Small intestine (tissue), 7 donors: ENCODE measurements at regions not wholly inside any gene's neighbourhood (a gene's known extent, or its start where the extent isn't known, plus 50 kb on each side); places are given as distances from the start of the nearest gene placed in this dataset.

Experiments
- DNase-seq, 2 donors: peaks; one replicate each; pipeline versions ENCODE4 v3.0.0 to v3.0.0-alpha.2; 2013
- FAIRE-seq: peaks from 2 replicates; lab custom pipeline; 2012; peaks lifted over from hg19 to GRCh38; lab: Jason Lieb, UNC
- H3K27ac ChIP-seq, 3 donors: one replicate each; pipeline ENCODE4 v1.5.1; 2013; ENCODE audit warnings: low read length in 2 of 3, mild to moderate bottlenecking in 2 of 3, control low read depth in 1 of 3, inconsistent platforms in 1 of 3, low read depth in 1 of 3, moderate library complexity in 1 of 3
- H3K27me3 ChIP-seq, 3 donors: one replicate each; pipeline ENCODE4 v1.6.1; 2013; ENCODE audit warnings: low read length in 3 of 3, inconsistent platforms in 1 of 3; ENCODE audit not compliant: control insufficient read depth in 3 of 3, insufficient read depth in 3 of 3
- H3K36me3 ChIP-seq, 3 donors: one replicate each; pipeline ENCODE4 v1.6.1; 2013; ENCODE audit warnings: low read length in 3 of 3, inconsistent platforms in 1 of 3, low read depth in 1 of 3, mild to moderate bottlenecking in 1 of 3, moderate library complexity in 1 of 3; ENCODE audit not compliant: control insufficient read depth in 3 of 3, insufficient read depth in 2 of 3
- H3K4me1 ChIP-seq, 3 donors: one replicate each; pipeline ENCODE4 v1.6.1; 2013; ENCODE audit warnings: low read length in 2 of 3, inconsistent platforms in 1 of 3, low read depth in 1 of 3, mild to moderate bottlenecking in 1 of 3, moderate library complexity in 1 of 3; ENCODE audit not compliant: control insufficient read depth in 3 of 3, insufficient read depth in 2 of 3
- H3K4me3 ChIP-seq, 3 donors: one replicate each; pipeline ENCODE4 v1.5.1; 2013; ENCODE audit warnings: low read length in 3 of 3, control low read depth in 1 of 3, inconsistent platforms in 1 of 3, low read depth in 1 of 3, mild to moderate bottlenecking in 1 of 3, moderate library complexity in 1 of 3
- H3K9me3 ChIP-seq, 2 donors: one replicate each; pipeline ENCODE4 v1.6.1; 2013; ENCODE audit warnings: low read depth in 1 of 2, low read length in 1 of 2; ENCODE audit not compliant: control insufficient read depth in 2 of 2, insufficient read depth in 1 of 2
- WGBS, 3 donors: extraction: QIAGEN DNeasy Blood & Tissue Kit; methylation state at CpG; one replicate each; pipeline ENCODE4 v1.1.7; 2013; 5-methylcytosine and 5-hydroxymethylcytosine counted together
- donor health status: healthy with polysubstance abuse.
- donor health status: control.
- donor health status: control.
- donor health status: Bipolar disorder and iron deficiency.
- donor health status: healthy.

DNA sequence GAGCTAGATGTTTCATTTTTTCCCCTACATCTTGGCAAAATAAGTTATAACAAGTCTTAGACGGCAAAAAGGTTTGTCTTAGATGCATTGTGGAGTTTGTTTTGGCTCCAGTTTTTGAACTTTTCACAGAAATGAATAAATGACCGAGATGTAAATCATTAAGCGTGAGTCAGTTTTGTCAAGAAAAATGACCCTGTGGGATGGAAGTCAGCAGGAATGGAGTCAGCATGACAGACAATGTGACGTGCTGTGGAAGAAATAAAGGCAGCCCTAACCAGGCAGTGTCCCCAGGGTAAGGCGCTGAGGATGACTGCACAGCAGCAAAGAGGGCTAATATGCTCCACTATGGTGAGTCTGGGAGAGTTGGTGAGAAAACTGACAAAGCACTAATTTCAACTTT is 163.2 kb downstream of the NOC3L start:
- WGBS, 3 donors: 55 to 73% (median 62%) methylated on average over 5 of the region's 5 CpGs
- FAIRE-seq (no peak), DNase-seq (no peak)
- H3K9me3 ChIP-seq: peaks cover 0 to 5% of the 10 kb centered on the region in 2 donors
- H3K27me3 ChIP-seq: no peaks in the 10 kb centered on the region
- no peak overlapping the region for H3K4me3 ChIP-seq
- peaks cover 0 to 2% (median 0%) of the 10 kb centered on the region in 3 donors for H3K36me3 ChIP-seq
- H3K27ac ChIP-seq: no peak overlapping the region
- H3K4me1 ChIP-seq: peaks cover 0 to 2% (median 0%) of the 10 kb centered on the region in 3 donors

DNA sequence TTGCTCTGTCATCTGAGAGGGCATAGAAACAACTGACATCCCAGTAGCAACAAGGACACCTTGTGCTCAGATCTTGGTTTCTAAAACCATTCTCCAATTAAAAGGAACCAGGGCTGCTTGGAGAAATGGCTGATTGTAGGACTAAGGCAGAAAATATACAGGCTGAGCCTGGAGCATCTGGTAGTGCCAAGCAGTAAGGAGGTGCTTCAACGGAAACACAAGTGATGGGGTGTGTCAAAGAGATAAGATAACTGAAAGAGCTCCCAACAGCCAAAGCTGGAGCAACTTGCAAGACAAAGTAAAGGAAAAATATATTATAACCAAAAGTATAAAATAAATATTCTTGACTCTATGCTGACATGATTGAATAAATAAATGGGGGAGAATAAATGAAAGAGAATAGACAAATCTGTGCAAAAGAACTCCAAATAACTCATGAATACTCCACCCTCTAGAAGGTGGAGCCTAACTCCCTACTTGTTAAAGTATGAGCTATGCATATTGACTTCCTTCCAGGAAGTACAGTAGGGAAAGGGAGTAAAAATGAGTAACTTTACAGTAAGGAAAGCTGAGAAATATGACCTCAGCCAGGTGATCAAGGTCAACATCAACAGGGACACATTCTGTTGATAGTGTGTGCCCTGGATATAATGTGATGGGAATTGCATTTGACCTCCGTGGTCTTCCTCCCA is 162.4 kb downstream of the NOC3L start:
- Histone ChIP-seq H3K4me3 (no peak overlapping the region), H3K27me3 (no peaks in the 10 kb centered on the region), H3K4me1 (peaks cover 0 to 2% (median 0%) of the 10 kb centered on the region in 3 donors), H3K36me3 (peaks cover 0 to 2% (median 0%) of the 10 kb centered on the region in 3 donors), H3K9me3 (peaks cover 0 to 5% of the 10 kb centered on the region in 2 donors), H3K27ac (no peak overlapping the region)
- WGBS, 3 donors: 59 to 75% (median 61%) methylated on average over 2 of the region's 2 CpGs
- peak in 1 of 2 donors; percentile 37 for DNase-seq
- FAIRE-seq: no peak

- H3K36me3 ChIP-seq: peaks cover 0 to 7% (median 0%) of the 10 kb centered on the region in 3 donors
- DNase-seq (no peak), FAIRE-seq (no peak)
- no peaks in the 10 kb centered on the region for H3K27me3 ChIP-seq
- no peaks in the 10 kb centered on the region for H3K4me1 ChIP-seq
- no peak overlapping the region for H3K4me3 ChIP-seq
- WGBS, 3 donors: 57 to 86% (median 77%) methylated on average over 3 of the region's 3 CpGs
- no peak overlapping the region for H3K27ac ChIP-seq
- peaks cover 0 to 5% of the 10 kb centered on the region in 2 donors for H3K9me3 ChIP-seq
Observed at GRCh38 chr10:94205396-94205831, 157.3 kb downstream of the NOC3L start.

GRCh38 chr10:94206176-94206575 is 156.6 kb downstream of the NOC3L start:
- WGBS, 3 donors: 46 to 74% (median 70%) methylated on average over 2 of the region's 2 CpGs
- Histone ChIP-seq H3K4me1 (no peaks in the 10 kb centered on the region), H3K27ac (no peak overlapping the region), H3K36me3 (peaks cover 0 to 12% (median 0%) of the 10 kb centered on the region in 3 donors), H3K27me3 (no peaks in the 10 kb centered on the region), H3K4me3 (no peak overlapping the region), H3K9me3 (peaks cover 0 to 5% of the 10 kb centered on the region in 2 donors)
- no peak for DNase-seq
- FAIRE-seq: no peak

- FAIRE-seq: no peak
- Histone ChIP-seq H3K27ac (no peak overlapping the region), H3K9me3 (peaks cover 0 to 5% of the 10 kb centered on the region in 2 donors), H3K4me3 (no peak overlapping the region), H3K4me1 (peaks cover 0 to 2% (median 0%) of the 10 kb centered on the region in 3 donors), H3K27me3 (no peaks in the 10 kb centered on the region), H3K36me3 (peaks cover 0 to 12% (median 0%) of the 10 kb centered on the region in 3 donors)
- WGBS, 3 donors: 85 to 91% (median 90%) methylated on average over 1 of the region's 1 CpG
- DNase-seq: no peak
Observed at GRCh38 chr10:94208315-94208714, 154.4 kb downstream of the NOC3L start.

DNA sequence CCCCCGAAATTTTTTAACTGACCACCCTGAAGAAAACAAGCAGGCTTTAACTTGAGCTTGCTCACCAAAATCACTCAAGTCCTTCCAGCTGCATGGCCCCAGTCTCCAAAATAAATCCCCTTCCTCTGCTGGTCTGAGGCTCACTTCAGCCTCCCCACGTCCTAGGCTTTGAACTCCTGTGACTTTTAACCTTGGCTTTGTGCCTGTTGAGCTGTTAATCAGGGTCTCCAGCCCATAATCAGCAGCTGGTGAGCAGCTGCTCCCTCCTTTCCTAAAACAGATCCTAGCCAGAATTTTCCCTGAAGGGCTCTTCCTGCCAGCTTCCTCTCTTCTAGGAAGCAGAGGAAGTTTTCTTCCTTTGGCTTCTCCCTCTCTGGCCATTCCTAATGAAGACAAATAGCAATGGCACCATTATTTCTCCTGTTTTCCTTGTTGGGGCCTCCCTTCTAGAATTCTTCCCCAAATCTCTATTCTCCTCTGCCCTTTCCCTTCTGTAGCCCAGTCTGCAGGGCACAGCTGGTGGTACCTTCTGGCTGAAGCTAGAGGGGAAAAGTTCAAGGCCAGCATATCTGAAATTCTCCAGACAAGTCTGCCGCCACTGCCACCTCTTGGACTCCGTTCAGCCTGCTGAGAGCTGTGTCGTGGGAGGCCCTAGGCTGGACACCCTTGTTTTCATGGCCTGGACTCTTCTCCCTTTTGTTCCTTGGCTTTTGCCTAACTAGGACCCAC is 152.1 kb downstream of the NOC3L start:
- Histone ChIP-seq H3K27me3 (no peaks in the 10 kb centered on the region), H3K4me3 (no peak overlapping the region), H3K36me3 (peaks cover 0 to 17% (median 0%) of the 10 kb centered on the region in 3 donors), H3K9me3 (peaks cover 0 to 5% of the 10 kb centered on the region in 2 donors), H3K27ac (no peak overlapping the region), H3K4me1 (peaks cover 0 to 3% (median 0%) of the 10 kb centered on the region in 3 donors)
- FAIRE-seq (no peak), DNase-seq (no peak)
- WGBS, 3 donors: 59 to 72% (median 68%) methylated on average over 5 of the region's 5 CpGs

- Histone ChIP-seq H3K27me3 (no peaks in the 10 kb centered on the region), H3K36me3 (peaks cover 0 to 17% (median 0%) of the 10 kb centered on the region in 3 donors), H3K27ac (no peak overlapping the region), H3K9me3 (peaks cover 0 to 5% of the 10 kb centered on the region in 2 donors), H3K4me1 (peaks cover 0 to 3% (median 0%) of the 10 kb centered on the region in 3 donors), H3K4me3 (no peak overlapping the region)
- DNase-seq: no peak
- FAIRE-seq: no peak
- whole genome bisulfite sequencing, 3 donors: 81 to 83% (median 82%) methylated on average over 1 of the region's 1 CpG
Observed at GRCh38 chr10:94211169-94211510, 151.6 kb downstream of the NOC3L start.

DNA sequence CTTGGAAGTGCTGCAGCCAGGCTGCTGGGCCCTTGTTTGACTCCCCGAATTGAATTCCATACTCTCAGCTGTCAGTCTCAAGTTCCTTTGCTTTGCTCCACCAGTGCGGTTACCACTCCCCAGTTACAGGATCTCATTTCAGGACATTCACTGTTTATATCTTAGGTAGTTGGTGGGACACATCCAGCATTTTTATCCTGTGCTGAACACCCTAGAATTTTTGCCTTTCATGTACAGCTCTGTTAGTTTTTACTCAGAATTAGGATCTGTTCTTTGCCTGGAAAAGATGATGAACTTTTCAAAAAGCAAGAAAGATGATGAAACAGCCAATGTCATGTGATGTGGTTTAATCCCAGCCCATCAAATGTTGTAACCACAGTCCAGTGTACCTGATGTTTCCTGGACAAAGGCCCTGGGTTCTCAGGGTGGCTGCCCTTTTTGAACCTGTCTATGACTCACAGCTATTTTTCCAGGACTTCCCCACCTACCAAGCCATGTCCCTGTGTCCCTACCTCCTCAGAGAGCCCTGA is 149.7 kb downstream of the NOC3L start:
- 80 to 91% (median 88%) methylated on average over 2 of the region's 2 CpGs for WGBS, 3 donors
- DNase-seq: peak; percentile 55 to 62
- no peak overlapping the region for H3K27ac ChIP-seq
- no peaks in the 10 kb centered on the region for H3K27me3 ChIP-seq
- H3K4me1 ChIP-seq: peaks cover 0 to 3% (median 0%) of the 10 kb centered on the region in 3 donors
- no peak for FAIRE-seq
- H3K36me3 ChIP-seq: peaks cover 0 to 13% (median 0%) of the 10 kb centered on the region in 3 donors
- no peak overlapping the region for H3K4me3 ChIP-seq
- H3K9me3 ChIP-seq: no peaks in the 10 kb centered on the region
